CD14-positive monocyte (primary cell): ENCODE measurements at regions not wholly inside any gene's neighbourhood (a gene's known extent, or its start where the extent isn't known, plus 50 kb on each side); places are given as distances from the start of the nearest gene placed in this dataset.

Source experiments
- DNase-seq, 3 donors: peaks; one replicate each; pipeline ENCODE4 v3.0.0-alpha.2; 2011 to 2022
- H2AFZ ChIP-seq: 2 replicates; pipeline ENCODE4 v1.6.0; 2012; ENCODE audit warnings: mild to moderate bottlenecking, low read depth, low read length, inconsistent platforms; ENCODE audit not compliant: insufficient read depth, poor library complexity, severe bottlenecking
- H3K27ac ChIP-seq, 2 donors: 1 replicate in 1 of 2; 2 replicates in 1 of 2; pipeline ENCODE4 v1.5.1; 2012 to 2013; ENCODE audit warnings: low read length in 2 of 2, control low read depth in 1 of 2, inconsistent platforms in 1 of 2, low read depth in 1 of 2, mild to moderate bottlenecking in 1 of 2
- H3K27me3 ChIP-seq, 2 donors: one replicate each; pipeline versions ENCODE4 v1.6.0 to v1.6.1; 2011 to 2013; ENCODE audit warnings: low read length in 2 of 2; ENCODE audit not compliant: control insufficient read depth in 2 of 2, insufficient read depth in 2 of 2
- H3K36me3 ChIP-seq, 2 donors: replicated peaks in 1 of 2; 1 replicate in 1 of 2; 2 replicates in 1 of 2; pipeline versions ENCODE4 v1.5.1 to v1.6.1; 2012 to 2013; ENCODE audit warnings: low read length in 2 of 2, control low read depth in 1 of 2, inconsistent platforms in 1 of 2, mild to moderate bottlenecking in 1 of 2; ENCODE audit not compliant: insufficient read depth in 2 of 2, control insufficient read depth in 1 of 2
- H3K4me1 ChIP-seq, 2 donors: 1 replicate in 1 of 2; 2 replicates in 1 of 2; pipeline versions ENCODE4 v1.5.1 to v1.6.1; 2012 to 2013; ENCODE audit warnings: low read length in 2 of 2, control low read depth in 1 of 2, inconsistent platforms in 1 of 2, mild to moderate bottlenecking in 1 of 2, moderate library complexity in 1 of 2; ENCODE audit not compliant: insufficient read depth in 2 of 2, control insufficient read depth in 1 of 2
- H3K4me2 ChIP-seq: replicated peaks from 2 replicates; pipeline ENCODE3; 2012; ENCODE audit warnings: low read length, moderate library complexity, mild to moderate bottlenecking; ENCODE audit not compliant: poor library complexity, severe bottlenecking; ENCODE audit errors: extremely low read depth
- H3K4me3 ChIP-seq, 3 experiments: fragments of 200-600 bp in 1 of 3; sonication (generic) in 1 of 3; replicated peaks in 1 of 3; 1 replicate in 2 of 3; 2 replicates in 1 of 3; pipeline ENCODE4 v1.5.1; 2011 to 2013; ENCODE audit warnings: low read length in 3 of 3, mild to moderate bottlenecking in 3 of 3, control low read depth in 2 of 3, low read depth in 2 of 3, inconsistent platforms in 1 of 3, moderate library complexity in 1 of 3
- H3K79me2 ChIP-seq: 2 replicates; pipeline ENCODE4 v1.6.0; 2012; ENCODE audit warnings: mild to moderate bottlenecking, control low read depth, inconsistent platforms, low read length, moderate library complexity; ENCODE audit not compliant: insufficient read depth
- H3K9ac ChIP-seq: 2 replicates; pipeline ENCODE4 v1.6.0; 2017; ENCODE audit warnings: low read length, mild to moderate bottlenecking; ENCODE audit not compliant: insufficient read depth, poor library complexity, severe bottlenecking
- H3K9me3 ChIP-seq, 2 donors: replicated peaks in 1 of 2; 1 replicate in 1 of 2; 2 replicates in 1 of 2; pipeline versions ENCODE4 v1.5.1 to v1.6.1; 2012 to 2013; ENCODE audit warnings: low read length in 2 of 2, control low read depth in 1 of 2; ENCODE audit not compliant: control insufficient read depth in 1 of 2, insufficient read depth in 1 of 2
- H4K20me1 ChIP-seq: 2 replicates; pipeline ENCODE4 v1.6.0; 2012; ENCODE audit warnings: mild to moderate bottlenecking, low read length, control low read depth, moderate library complexity; ENCODE audit not compliant: insufficient read depth
- H3K27ac Mint-ChIP-seq, 7 donors: one replicate each; pipeline ENCODE4 v1.8.0; 2020; ENCODE audit warnings: mild to moderate bottlenecking in 7 of 7, mixed read lengths in 7 of 7, moderate library complexity in 6 of 7, inconsistent platforms in 2 of 7
- H3K27me3 Mint-ChIP-seq, 3 donors: one replicate each; pipeline ENCODE4 v1.8.0; 2021 to 2022; ENCODE audit warnings: low read depth in 3 of 3, mild to moderate bottlenecking in 3 of 3, mixed read lengths in 3 of 3, moderate library complexity in 3 of 3, inconsistent platforms in 1 of 3
- H3K36me3 Mint-ChIP-seq, 2 donors: one replicate each; pipeline ENCODE4 v1.8.0; 2020; ENCODE audit warnings: mixed read lengths in 2 of 2, inconsistent platforms in 1 of 2, mild to moderate bottlenecking in 1 of 2
- H3K4me1 Mint-ChIP-seq: one replicate; pipeline ENCODE4 v1.8.0; 2020; ENCODE audit warnings: mild to moderate bottlenecking, mixed read lengths
- H3K4me3 Mint-ChIP-seq, 2 donors: one replicate each; pipeline ENCODE4 v1.8.0; 2020; ENCODE audit warnings: mild to moderate bottlenecking in 2 of 2, mixed read lengths in 2 of 2, moderate library complexity in 1 of 2
- H3K9me3 Mint-ChIP-seq, 7 donors: one replicate each; pipeline ENCODE4 v1.8.0; 2020 to 2022; ENCODE audit warnings: mixed read lengths in 7 of 7, mild to moderate bottlenecking in 6 of 7, moderate library complexity in 6 of 7, inconsistent platforms in 2 of 7
- WGBS: methylation state at CpG from one replicate; pipeline ENCODE4 v1.1.5; 2013; ENCODE audit warnings: missing lambda C conversion rate; ENCODE audit not compliant: insufficient coverage; 5-methylcytosine and 5-hydroxymethylcytosine counted together
- intact Hi-C, 2 donors: fragments of 100-400 bp; cut with micrococcal nuclease; formaldehyde crosslinking; loops; one replicate each; pipeline versions ENCODE4 v1.15.0 to v1.15.1; 2023
- TF ChIP-seq, protein P1 (sequence below): fragments of 200-600 bp; IDR thresholded peaks from one replicate; pipeline ENCODE4 v1.8.0; 2022; ENCODE audit warnings: antibody characterized with exemption, mild to moderate bottlenecking

DNA sequence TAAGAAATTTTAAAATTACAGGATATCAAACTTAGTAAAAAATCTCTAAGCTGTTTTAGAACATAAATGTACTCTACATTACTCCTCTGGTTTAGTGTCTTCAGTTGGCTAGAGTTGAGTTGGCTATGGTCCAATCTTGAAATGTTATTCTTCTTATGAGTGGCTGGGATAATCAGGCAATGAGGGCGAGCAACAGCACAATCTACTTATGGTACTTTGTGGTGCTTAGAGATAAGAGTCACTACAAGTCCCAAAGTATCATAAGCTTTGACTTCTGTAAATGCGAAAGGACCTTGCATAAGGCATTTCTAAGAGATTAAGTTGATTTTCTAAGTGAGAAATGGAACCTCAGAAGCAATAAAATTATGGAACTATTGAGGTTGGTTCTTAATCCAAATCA, 361.7 kb downstream of the GPD2 start:
- Histone ChIP-seq H3K9ac (no peak overlapping the region), H3K4me1 (no peaks in the 10 kb centered on the region), H4K20me1 (no peaks in the 10 kb centered on the region), H3K9me3 (no peaks in the 10 kb centered on the region), H3K79me2 (no peaks in the 10 kb centered on the region), H3K4me3 (no peak overlapping the region), H3K27ac (no peak overlapping the region), H3K27me3 (no peaks in the 10 kb centered on the region), H3K36me3 (no peaks in the 10 kb centered on the region), H2AFZ (no peak overlapping the region), H3K4me2 (no peak overlapping the region)
- WGBS, result no CpG with 5 or more reads among the region's 2 CpGs
- TF ChIP-seq, protein P1, sequence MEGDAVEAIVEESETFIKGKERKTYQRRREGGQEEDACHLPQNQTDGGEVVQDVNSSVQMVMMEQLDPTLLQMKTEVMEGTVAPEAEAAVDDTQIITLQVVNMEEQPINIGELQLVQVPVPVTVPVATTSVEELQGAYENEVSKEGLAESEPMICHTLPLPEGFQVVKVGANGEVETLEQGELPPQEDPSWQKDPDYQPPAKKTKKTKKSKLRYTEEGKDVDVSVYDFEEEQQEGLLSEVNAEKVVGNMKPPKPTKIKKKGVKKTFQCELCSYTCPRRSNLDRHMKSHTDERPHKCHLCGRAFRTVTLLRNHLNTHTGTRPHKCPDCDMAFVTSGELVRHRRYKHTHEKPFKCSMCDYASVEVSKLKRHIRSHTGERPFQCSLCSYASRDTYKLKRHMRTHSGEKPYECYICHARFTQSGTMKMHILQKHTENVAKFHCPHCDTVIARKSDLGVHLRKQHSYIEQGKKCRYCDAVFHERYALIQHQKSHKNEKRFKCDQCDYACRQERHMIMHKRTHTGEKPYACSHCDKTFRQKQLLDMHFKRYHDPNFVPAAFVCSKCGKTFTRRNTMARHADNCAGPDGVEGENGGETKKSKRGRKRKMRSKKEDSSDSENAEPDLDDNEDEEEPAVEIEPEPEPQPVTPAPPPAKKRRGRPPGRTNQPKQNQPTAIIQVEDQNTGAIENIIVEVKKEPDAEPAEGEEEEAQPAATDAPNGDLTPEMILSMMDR, result no peak
- DNase-seq, result no peak
- intact Hi-C loops, result no loop called here
- Mint-ChIP-seq H3K36me3 (no peaks in the 10 kb centered on the region), H3K27ac (peak overlapping the region in 1 of 7 donors; percentile 1), H3K4me1 (no peaks in the 10 kb centered on the region), H3K4me3 (no peak overlapping the region), H3K27me3 (peaks cover 0 to 2% (median 1%) of the 10 kb centered on the region in 3 donors), H3K9me3 (peaks cover 0 to 2% (median 0%) of the 10 kb centered on the region in 7 donors)

DNA sequence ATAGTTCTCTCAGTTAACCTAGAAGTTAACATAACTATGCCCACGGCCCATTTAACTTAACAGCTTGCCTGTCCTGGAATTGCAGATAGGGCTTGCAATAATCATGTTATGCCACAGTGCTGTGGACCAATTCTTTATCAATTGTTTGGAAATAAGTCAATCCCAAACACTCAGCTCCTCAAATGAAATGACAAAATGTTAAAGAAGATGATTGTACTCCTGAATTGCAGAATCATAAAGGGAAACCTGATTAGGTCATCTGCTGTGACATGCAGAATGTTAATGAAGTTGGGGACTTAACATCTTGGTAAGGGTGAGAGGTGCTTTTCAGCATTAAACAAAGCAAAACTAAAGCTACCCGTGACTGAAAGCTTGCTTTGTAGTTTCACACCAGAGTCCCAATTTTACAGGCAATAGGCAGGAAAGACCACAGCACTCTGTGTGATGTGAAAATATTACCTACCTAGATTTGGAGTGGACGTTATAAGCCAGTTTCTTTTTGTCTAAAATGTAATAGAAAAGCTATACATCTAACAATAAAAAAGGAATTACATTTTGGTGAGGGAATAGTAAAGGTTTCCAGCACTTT, 364.0 kb downstream of the GPD2 start:
- H3K27me3 ChIP-seq, result no peaks in the 10 kb centered on the region
- no peak overlapping the region for H3K27ac ChIP-seq
- TF ChIP-seq, protein P1, result no peak
- H4K20me1 ChIP-seq, result no peaks in the 10 kb centered on the region
- H3K27ac Mint-ChIP-seq, result no peak overlapping the region
- whole genome bisulfite sequencing, result 80% methylated on average over 1 of the region's 3 CpGs
- H3K4me3 Mint-ChIP-seq, result no peak overlapping the region
- no peaks in the 10 kb centered on the region for H3K36me3 ChIP-seq
- no peak overlapping the region for H2AFZ ChIP-seq
- H3K4me2 ChIP-seq, result no peak overlapping the region
- H3K9ac ChIP-seq, result no peak overlapping the region
- H3K4me3 ChIP-seq, result no peak overlapping the region
- no peaks in the 10 kb centered on the region for H3K4me1 Mint-ChIP-seq
- intact Hi-C loops, result no loop called here
- no peaks in the 10 kb centered on the region for H3K4me1 ChIP-seq
- H3K9me3 ChIP-seq, result no peaks in the 10 kb centered on the region
- H3K79me2 ChIP-seq, result no peaks in the 10 kb centered on the region
- DNase-seq, result no peak
- H3K9me3 Mint-ChIP-seq, result peaks cover 0 to 2% (median 0%) of the 10 kb centered on the region in 7 donors
- H3K36me3 Mint-ChIP-seq, result no peaks in the 10 kb centered on the region
- H3K27me3 Mint-ChIP-seq, result peaks cover 0 to 4% (median 2%) of the 10 kb centered on the region in 3 donors
